ENCODE measurements at regions not wholly inside any gene's neighbourhood (a gene's known extent, or its start where the extent isn't known, plus 50 kb on each side); places are given as distances from the start of the nearest gene placed in this dataset.
"Not testable (repeated sequence)": the region's sequence is repeated elsewhere in the genome, so short reads cannot be mapped to it uniquely, and the experiment has no call there.

DNA sequence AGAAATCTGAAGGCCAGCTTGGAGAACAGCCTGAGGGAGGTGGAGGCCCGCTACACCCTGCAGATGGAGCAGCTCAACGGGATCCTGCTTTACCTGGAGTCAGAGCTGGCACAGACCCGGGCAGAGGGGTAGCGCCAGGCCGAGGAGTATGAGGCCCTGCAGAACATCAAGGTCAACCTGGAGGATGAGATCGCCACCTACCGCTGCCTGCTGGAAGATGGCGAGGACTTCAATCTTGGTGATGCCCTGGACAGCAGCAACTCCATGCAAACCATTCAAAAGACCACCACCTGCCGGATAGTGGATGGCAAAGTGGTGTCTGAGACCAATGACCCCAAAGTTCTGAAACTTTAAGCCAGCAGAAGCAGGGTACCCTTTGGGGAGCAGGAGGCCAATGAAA lies 318.4 kb downstream of the ZFHX3 start:
- not testable (repeated sequence) for DNase-seq

DNA sequence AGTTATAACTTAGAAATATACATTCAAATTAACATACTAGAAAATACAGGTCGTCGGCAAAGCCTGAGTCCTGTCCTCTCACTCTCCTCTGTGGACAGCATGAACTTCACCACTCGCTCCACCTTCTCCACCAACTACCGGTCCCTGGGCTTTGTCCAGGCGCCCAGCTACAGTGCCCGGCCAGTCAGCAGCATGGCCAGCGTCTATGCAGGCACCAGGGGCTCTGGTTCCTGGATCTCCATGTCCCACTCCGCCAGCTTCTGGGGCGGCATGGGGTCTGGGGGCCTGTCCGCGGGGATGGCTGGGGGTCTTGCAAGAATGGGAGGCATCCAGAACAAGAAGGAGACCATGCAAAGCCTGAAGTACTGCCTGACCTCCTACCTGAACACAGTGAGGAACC lies 319.4 kb downstream of the ZFHX3 start:
- DNase-seq: no peak

DNA sequence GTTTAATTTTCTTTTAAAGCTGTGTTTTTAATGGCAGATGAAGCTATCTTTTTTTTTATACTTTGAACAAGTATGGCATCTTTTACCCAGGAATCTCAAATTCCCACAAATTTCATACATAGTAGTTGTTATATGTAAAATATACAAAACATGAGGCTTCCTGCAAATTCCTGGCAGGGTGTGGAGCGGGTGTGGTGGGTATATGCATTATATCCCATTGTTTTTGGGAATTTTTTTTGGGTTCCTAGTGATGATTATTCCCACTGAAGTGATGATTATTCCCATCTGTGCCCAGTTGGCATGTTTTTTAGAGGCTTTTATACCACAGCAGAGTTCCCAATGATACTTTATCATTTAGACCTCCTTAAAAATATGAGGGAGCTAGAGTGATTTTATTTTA lies 320.4 kb downstream of the ZFHX3 start:
- no peak for DNase-seq

DNA sequence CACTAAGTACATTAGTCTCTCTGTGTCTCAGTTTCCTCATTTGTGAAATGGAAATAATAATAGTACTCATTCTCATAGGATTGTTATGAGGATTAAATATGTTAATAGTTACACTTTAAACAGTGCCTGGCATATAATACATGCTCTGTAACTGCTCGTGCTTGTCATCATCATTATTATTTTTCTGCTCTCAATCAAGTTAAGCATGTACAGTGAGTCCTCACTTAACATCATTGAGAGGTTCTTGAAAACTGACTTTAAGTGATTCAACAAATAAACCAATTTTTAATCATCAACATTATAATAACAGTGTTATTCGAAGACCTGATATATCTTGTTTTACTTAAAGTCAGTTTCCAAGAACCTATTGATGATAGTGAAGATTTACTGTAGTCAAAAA lies 322.3 kb downstream of the ZFHX3 start:
- no peak for DNase-seq

DNA sequence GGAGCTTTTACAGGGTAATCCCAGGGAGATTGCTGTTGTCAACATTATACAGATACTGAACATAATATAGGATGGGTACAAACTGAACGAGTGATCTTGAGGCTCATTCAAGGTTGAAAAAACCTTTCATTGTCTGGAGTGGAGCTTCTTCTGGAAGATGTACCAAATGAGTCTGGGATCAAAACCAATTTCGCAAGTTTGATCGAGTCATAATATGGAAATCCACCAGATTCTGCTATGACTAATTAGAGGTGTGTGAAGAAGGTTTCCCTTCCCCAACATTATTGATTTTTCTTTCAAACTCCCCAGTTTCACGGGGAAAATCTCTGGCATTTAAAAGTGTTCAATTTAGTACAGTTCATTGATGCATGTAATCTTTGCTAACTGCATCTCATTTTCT lies 324.1 kb downstream of the ZFHX3 start:
- no peak for DNase-seq

DNA sequence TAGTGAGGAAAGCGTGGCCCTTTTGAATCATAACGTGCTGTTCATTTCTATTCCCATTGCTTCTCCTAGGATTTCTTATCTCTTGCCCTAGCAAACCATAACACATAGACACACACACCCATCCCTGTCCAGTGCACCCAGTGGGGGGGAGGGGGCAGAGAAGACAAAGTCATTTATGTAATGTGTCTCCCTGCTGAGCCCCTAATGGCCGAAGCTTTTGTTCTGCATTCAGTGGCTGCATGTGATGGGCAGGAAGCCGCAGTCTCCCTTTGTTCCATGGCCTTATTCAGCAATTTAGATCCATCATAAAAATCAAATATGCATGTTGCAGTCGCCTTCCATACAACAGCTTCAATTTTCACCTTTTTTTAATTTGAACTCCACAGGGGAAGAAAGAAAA lies 325.4 kb downstream of the ZFHX3 start:
- DNase-seq: no peak

DNA sequence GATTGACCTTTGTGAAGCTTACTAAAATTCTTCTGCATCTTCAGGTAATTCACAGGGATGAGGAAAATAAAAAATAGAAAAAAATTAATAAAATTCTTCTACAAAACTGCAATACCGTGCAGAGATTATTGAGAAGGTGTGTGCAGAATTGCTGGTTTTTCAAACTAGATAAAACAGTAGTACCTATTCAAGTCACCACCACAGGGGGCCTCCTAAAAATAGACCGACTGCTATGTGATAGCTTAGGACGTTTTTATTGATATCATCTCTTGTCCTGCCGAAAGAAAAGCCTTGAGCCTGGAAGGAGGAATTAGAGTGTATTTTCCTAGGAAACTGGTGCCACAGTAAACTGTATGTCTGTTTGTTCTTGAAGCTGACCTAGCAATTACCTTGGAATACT lies 325.9 kb downstream of the ZFHX3 start:
- no peak for DNase-seq

DNA sequence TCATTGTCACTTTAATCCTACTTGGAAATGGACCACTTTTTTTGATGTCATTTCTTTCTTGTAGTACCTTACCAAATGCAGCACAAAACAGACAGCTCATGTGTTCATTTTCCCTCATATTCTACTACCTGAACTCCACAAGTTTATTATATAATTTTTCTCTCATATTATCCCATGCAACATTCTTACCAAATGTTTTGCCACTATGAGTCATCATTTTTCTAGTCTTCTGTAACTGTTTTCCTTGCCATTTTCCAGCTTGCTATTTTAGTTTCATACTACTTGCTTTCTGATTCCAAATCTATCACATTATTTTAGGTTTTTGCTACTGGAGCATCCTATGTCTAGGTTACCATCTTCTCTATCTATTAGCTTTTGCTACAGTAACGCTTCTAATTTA lies 332.7 kb downstream of the ZFHX3 start:
- no peak for DNase-seq

DNA sequence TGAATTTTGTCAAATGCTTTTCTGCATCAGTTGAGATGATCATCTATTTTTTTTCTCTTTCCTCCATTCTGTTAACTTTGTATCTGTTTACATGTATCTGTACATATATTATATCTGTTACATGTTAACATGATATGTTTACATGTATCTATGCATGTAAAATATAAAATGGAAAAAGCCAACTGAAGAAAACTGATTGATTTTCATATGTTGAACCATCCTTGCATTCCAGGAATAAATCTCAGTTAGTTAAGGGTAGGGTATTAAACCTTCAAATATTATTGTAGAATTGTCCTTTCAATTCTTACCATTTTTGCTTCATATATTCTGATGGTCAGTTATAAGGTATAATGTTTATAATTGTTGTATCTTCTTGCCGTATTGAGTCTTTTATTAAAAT lies 336.1 kb downstream of the ZFHX3 start:
- DNase-seq: no peak

DNA sequence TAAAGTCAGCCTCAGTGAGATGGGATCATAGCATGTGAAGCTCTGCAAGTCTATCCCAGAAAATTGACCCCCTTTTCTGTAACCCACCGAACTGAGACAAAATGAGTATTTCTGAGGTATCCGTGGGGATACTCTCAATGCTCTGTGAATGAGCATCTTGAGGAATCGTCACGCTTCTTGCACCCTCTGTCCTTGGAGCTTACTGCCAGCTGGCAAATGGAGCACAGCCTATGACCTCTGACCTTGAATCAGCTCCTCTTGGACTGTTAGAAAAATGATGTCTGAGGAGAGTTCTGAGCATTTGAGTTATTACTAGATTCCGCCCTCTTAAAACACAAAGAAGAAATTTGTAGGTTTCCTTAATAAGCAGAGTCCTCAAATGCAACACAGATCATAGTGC lies 342.1 kb downstream of the ZFHX3 start:
- DNase-seq: no peak

DNA sequence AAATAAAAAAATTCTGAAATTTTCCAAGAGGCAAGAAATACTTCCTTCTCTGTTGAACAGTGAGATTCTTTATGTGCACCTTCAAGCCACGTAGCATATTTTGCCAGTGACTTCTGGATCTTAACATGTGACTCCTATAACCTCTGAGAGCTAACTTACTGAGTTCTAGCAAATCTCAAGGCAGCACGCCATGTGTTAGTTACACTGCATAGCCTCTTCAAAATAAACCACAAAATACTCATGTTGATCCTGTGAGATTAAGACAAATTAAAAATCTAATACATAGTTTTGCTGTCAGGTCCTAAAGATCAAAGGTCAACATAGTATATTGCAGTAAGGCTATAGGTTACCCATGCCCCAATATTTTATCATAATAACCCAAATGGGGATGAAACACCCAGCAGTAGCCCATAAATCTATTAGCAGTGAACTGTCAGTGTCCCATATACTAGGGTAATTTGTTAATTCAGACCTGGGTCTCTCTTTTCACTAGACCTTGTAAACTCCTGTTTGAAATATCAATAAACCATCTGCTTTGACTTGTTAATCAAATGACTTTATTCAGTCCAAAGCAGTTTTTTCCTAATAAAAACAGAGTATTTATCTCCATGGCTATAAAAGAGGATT lies 343.1 kb downstream of the ZFHX3 start:
- DNase-seq: no peak

DNA sequence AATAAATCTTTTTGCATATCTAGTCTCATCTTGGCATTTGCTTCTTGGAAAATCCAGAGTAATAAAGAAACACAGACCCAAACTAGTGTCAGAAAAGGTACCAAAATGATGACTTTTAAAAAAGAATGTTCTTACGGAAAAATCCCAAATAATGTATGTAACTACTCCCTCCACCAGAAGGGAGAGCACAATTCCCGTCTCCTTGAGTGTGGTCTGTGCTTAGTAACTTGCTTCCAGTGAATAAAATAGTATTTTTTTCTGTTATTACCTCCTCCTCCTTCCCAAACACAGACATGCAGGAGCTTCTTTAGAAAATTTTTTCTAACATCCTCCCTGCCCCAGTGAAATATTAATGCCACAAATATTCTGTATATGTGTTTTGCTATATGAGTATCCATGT lies 358.1 kb downstream of the ZFHX3 start:
- no peak for DNase-seq

DNA sequence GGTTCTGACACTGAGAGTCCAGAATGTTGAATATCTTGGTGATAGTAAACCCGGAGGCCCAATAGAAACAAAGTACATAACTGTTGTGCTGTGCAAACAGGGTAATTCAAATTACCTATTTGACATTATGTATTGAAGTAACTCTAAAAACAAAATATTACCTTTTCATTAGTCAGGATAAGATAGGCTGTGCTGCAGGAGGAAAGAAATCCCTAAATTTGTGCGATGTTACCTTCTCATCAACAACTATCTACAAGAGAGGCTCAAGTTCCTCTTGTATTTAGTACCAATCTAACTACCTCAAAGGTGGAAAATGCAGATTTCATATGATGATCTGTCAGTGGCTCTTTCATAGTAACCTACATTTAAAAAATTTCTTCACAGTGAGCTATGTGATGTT lies 367.2 kb downstream of the ZFHX3 start:
- DNase-seq: no peak

DNA sequence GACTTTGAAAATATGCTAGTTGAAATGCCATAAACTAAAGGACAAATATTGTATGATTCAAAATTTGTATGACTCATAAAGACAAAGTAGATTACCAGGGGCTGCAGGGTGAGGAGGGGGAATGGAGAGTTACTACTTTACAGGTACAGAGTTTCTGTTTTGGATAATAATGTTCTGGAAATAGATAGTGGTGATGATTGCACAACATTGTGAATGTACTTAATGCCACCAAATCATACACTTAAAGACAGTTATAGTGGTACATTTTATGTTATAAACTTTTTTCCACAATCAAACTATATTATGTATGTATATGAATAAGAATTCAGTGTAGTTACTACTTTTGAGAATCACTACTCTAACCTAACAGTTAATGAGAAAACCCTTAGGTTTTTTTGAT lies 368.1 kb downstream of the ZFHX3 start:
- no peak for DNase-seq

DNA sequence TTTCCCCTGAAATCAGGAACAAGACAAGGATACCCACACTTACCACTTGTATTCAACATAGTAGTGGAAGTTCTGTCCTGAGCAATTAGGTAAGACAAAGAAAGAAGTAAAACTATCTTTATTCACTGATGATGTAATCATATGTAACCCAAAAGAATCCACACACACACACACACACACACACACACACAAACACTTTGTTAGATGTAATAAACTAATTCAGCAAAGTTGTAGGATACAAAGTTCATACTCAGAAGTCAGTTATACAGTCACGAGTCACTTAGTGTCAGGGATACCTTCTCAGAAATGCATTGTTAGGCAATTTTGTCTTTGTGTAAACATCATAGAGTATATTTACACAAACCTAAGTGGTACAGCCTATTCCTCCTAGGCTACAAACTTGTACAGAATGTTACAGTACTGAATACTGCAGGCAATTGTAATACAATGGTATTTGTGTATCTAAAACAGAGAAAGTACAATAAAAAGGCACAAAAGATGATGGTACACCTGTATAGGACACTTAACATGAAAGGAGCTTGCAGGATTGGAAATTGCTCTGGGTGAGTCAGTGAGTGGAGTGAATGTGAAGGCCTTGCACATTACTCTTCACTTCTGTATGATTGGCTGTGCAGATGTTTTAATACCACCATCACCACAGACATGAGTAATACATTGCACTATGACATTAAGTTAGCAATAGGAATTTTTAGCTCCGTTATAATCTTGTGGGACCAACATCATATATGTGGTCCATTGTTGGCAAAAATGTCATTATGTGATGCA lies 370.1 kb downstream of the ZFHX3 start:
- no peak for DNase-seq

DNA sequence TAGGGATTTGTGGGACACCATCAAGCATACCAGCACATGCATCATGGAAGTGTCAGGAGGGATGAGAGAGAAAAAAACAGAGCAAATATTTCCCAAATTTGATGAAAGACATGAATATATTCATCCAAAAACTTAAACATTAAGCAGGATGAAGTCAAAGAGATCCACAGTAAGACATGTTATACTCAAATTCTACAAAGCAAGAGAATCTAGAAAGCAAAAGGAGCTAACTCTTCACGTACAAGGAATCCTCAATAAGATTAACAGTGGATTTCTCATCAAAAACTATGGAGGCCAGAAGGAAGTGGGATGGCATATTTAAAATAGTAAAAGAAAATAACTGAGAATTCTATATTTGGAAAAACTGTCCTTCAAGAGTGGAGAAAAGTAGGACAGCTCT lies 374.8 kb downstream of the ZFHX3 start:
- DNase-seq: peak in 1 of 2 experiments; percentile 4

DNA sequence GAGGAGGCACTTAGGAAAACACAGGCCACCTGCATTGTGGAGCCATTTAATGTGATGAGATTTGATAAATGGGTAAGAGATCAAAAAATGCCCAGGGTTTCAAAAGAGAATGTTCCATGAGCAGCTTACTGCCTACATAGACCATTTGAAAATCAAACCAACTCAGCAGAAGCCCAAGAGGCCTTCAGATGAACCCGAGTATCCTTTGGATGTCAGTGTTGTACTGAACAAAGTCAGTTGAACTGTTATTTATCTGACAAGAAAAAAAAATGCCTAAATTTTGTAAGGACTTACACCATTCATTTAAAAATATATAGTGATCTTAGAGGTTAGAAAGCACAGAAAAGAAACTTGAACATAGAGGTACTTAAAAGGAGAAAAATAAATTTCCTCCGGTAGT lies 381.7 kb downstream of the ZFHX3 start:
- peak in 1 of 2 experiments; percentile 7 for DNase-seq

DNA sequence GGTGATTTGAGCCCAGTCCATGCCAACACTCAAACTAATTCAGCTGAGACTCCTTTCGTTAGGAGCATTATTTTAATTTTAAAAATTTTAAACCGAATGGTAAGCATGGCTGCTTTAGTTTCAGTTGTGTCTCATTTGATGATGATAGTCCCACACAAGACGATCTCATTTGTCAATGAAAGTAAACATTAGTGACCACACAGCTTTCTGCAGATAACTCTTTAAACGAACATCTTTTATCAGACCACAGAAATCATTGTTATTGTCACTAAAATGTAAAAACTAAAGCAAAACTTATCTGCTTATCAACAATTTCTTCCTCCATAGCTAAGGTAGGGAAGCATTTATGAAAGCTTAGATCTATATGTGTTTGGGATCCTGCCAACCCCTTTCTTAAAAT lies 382.2 kb downstream of the ZFHX3 start:
- DNase-seq: no peak

DNA sequence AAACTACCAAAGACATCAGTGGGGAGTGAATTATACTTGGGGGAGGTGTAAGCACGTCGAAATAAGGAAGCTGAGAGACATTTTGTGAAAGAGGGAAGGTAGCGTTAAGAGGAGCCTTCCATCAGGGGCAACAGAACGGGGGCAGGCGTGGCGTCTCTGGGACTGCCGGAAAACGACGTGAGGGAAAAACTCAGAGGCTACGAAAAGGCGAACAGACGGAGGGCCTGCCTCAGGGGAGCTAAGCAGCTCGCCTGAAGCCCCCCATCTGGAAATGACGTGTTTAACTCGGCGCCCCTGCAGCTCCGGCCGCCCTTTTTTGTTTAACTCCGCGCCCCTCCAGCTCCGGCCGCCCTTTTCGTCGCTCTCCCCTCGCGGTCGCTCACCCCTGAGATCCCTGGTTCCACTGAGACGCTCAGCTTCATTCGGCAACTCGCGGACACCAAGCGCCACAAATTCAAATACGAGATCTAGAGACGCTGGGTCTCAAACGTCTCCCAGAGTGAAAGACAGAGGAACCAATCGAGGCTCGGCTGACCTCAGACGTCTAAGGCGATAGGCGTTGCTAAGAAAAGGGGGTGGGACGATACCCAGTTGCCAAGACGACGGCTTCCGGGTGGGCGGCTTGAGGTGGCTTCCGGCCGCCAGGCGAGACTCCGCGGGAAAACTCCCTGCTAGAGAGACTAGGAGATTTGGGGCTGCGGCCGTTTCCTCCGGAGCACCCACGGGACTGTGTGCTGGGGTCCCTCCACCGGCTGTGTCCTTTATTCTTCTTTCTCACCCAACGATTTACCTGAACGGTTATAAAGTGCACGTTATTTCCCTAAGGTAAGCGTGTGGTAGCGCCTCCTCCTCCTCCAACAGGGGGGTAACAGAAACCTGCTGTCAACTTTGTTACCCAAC lies 383.2 kb downstream of the ZFHX3 start:
- DNase-seq: peak; percentile 99 to 100

DNA sequence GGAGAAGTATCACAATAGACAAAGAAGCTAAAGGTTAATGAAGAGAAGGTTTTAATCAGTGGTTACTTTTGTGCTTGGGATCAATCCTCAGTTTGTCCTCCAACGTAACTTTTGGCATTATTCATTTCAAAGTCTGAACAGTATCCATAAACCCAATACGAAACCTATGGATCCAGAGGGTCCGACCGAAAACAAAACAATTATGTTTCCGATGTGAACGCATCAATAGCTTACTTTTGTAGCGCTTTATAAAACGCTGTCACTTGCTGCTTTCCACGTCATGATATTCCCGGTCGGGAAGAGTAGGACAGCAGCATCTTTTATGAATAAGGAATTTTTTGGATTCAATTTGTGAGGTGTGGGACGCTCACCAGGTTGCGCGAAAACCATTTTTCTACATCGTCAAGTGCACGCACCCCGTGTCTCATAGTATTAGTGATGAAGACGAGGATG lies 383.8 kb downstream of the ZFHX3 start:
- no peak for DNase-seq

DNA sequence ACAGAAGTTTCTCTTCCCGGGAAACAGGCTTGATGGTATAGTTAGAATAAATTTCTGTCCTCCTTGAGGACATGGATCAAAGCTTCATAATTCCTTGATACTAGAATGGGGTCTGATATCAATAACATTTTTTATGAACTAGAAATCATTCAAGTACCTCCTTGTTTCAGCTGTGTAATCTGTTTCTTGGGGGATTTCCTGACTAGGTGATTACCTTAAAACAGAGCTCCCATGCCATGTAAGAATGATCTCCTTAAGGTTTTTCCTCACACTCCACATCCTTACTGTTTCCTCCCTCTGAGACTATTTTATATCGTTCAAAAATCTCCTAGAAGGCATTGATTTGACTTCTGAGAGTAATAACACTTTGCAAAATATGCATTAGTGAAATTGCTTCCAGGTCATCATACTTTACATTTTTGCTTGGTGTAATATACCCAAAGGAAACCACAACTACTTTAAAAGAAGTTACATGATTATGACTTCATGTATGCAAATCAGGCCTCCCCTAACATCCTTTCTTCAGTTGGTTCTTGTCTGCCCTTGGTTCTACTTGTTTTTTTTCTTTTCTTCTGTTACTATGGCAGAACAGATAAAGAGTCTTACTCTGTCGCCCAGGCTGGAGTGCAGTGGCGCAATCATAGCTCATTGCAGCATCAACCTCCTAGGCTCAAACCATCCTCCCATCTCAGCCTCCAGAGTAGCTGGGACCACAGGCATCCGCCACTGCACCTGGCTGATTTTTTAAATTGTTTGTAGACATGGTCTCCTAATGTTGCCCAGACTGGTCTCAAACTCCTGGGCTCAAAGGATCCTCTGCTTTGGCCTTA lies 388.8 kb downstream of the ZFHX3 start:
- DNase-seq: no peak

DNA sequence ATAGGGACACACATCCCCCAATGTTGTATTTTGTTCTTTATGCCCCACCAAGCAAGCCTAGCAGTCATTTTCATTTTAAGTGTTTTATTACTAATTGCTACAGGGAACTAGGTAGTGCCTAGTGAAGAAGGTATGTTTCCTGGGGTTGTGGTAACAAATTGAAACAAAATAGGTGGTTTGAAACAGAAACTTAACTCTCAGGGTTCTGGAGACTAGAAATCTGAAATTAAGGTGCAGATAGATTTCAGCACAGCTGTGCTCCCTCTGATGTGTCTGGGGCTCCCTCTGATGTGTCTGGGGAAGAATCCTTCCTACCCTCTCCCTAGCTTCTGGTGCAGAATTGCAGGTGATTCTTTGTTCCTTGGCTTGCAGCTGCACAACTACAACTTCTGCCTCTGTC lies 390.1 kb downstream of the ZFHX3 start:
- DNase-seq: no peak

DNA sequence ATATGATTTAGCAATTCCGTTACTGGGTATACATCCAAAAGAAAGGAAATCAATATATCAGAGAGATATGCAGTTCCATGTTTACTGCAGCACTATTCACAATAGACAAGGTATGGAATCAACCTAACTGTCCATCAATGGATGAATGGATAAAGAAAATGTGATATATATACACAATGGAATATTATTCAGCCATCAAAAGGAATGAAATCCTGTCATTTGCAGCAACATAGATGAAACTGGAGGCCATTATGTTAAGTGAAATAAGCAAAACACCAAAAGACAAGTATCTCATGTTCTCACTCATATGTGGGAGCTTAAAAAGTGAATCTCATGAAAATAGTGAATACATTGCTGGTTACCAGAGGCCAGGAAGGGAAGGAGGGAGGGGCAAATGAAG lies 390.8 kb downstream of the ZFHX3 start:
- no peak for DNase-seq

Measured in NCI-H524 (cell line).